Thoracic aorta (tissue), 2 donors: ENCODE measurements at regions not wholly inside any gene's neighbourhood (a gene's known extent, or its start where the extent isn't known, plus 50 kb on each side); places are given as distances from the start of the nearest gene placed in this dataset.

Experiments
- ATAC-seq: fragments of 150-250 bp; one replicate; pipeline ENCODE4 v1.8.0; 2017; ENCODE audit warnings: low read depth; ENCODE audit not compliant: insufficient number of reproducible peaks, low FRiP score
- DNase-seq: peaks from one replicate; pipeline ENCODE4 v3.0.0-alpha.2; 2020; ENCODE audit warnings: low spot score
- H3K27ac ChIP-seq, 2 donors: fragments of 200-600 bp; sonication (generic); 1 replicate in 1 of 2; 2 replicates in 1 of 2; pipeline ENCODE4 v1.5.1; 2016; ENCODE audit warnings: mild to moderate bottlenecking in 2 of 2, moderate library complexity in 2 of 2
- H3K27me3 ChIP-seq: fragments of 200-600 bp; sonication (generic); replicated peaks from 2 replicates; pipeline ENCODE4 v1.6.0; 2016; ENCODE audit warnings: mild to moderate bottlenecking; ENCODE audit not compliant: insufficient read depth
- H3K36me3 ChIP-seq: fragments of 200-600 bp; sonication (generic); one replicate; pipeline ENCODE4 v1.5.1; 2016
- H3K4me1 ChIP-seq, 2 donors: fragments of 200-600 bp; sonication (generic); 1 replicate in 1 of 2; 2 replicates in 1 of 2; pipeline versions ENCODE4 v1.5.1 to v1.6.0; 2016; ENCODE audit warnings: low read depth in 2 of 2, mild to moderate bottlenecking in 1 of 2; ENCODE audit not compliant: control insufficient read depth in 1 of 2
- H3K4me3 ChIP-seq: fragments of 200-600 bp; sonication (generic); 2 replicates; pipeline ENCODE4 v1.5.1; 2016; ENCODE audit warnings: mild to moderate bottlenecking
- H3K9me3 ChIP-seq: fragments of 200-600 bp; sonication (generic); 2 replicates; pipeline ENCODE4 v1.5.1; 2016
- CTCF ChIP-seq: fragments of 200-600 bp; sonication (generic); IDR thresholded peaks from one replicate; pipeline ENCODE4 v1.5.1; 2019; ENCODE audit warnings: antibody characterized with exemption

GRCh38 chr1:55604749-55605148, 389.6 kb upstream of the USP24 start:
- H3K9me3 ChIP-seq: no peaks in the 10 kb centered on the region
- ATAC-seq: no peak
- no peak for DNase-seq

GRCh38 chr1:55604179-55604578, 389.0 kb upstream of the USP24 start:
- H3K4me1 ChIP-seq: peaks cover 0 to 48% of the 10 kb centered on the region in 2 donors
- TF ChIP-seq CTCF: no peak
- no peaks in the 10 kb centered on the region for H3K9me3 ChIP-seq
- no peaks in the 10 kb centered on the region for H3K36me3 ChIP-seq
- no peak overlapping the region for H3K4me3 ChIP-seq
- H3K27ac ChIP-seq: peak overlapping the region; percentile 64 to 82
- no peaks in the 10 kb centered on the region for H3K27me3 ChIP-seq
- ATAC-seq (no peak), DNase-seq (no peak)

More at GRCh38 chr1:55604749-55605148, 389.6 kb upstream of the USP24 start:
- peaks cover 0 to 48% of the 10 kb centered on the region in 2 donors for H3K4me1 ChIP-seq
- H3K27ac ChIP-seq: peak overlapping the region; percentile 64 to 82
- H3K36me3 ChIP-seq: no peaks in the 10 kb centered on the region
- H3K27me3 ChIP-seq: no peaks in the 10 kb centered on the region
- TF ChIP-seq CTCF: no peak
- no peak overlapping the region for H3K4me3 ChIP-seq

- ATAC-seq (no peak), DNase-seq (no peak)
- Histone ChIP-seq H3K4me3 (no peak overlapping the region), H3K36me3 (no peaks in the 10 kb centered on the region), H3K9me3 (no peaks in the 10 kb centered on the region), H3K4me1 (peaks cover 0 to 31% of the 10 kb centered on the region in 2 donors), H3K27me3 (no peaks in the 10 kb centered on the region), H3K27ac (no peak overlapping the region)
- no peak for TF ChIP-seq CTCF
Measured at GRCh38 chr1:55600242-55600641, 385.1 kb upstream of the USP24 start.

- Histone ChIP-seq H3K27me3 (no peaks in the 10 kb centered on the region), H3K27ac (no peak overlapping the region), H3K36me3 (no peaks in the 10 kb centered on the region), H3K4me1 (peaks cover 0 to 12% of the 10 kb centered on the region in 2 donors), H3K9me3 (no peaks in the 10 kb centered on the region), H3K4me3 (no peak overlapping the region)
- no peak for ATAC-seq
- no peak for DNase-seq
- no peak for TF ChIP-seq CTCF
Measured at GRCh38 chr1:55597910-55598309, 382.7 kb upstream of the USP24 start.

GRCh38 chr1:55594701-55595100, 379.5 kb upstream of the USP24 start:
- ATAC-seq (no peak), DNase-seq (no peak)
- H3K36me3 ChIP-seq: no peaks in the 10 kb centered on the region
- no peaks in the 10 kb centered on the region for H3K27me3 ChIP-seq
- no peaks in the 10 kb centered on the region for H3K9me3 ChIP-seq
- no peak overlapping the region for H3K4me3 ChIP-seq
- H3K4me1 ChIP-seq: peaks cover 5 to 31% of the 10 kb centered on the region in 2 donors
- no peak for TF ChIP-seq CTCF
- no peak overlapping the region for H3K27ac ChIP-seq
